NCI-H748 treated with DMSO at 0.1 percent for 48 hours (cell line): ENCODE measurements at regions not wholly inside any gene's neighbourhood (a gene's known extent, or its start where the extent isn't known, plus 50 kb on each side); places are given as distances from the start of the nearest gene placed in this dataset.
"Not testable (repeated sequence)": the region's sequence is repeated elsewhere in the genome, so short reads cannot be mapped to it uniquely, and the experiment has no call there.

Experiments
- DNase-seq: peaks from one replicate; lab custom pipeline; 2025; lab: John Stamatoyannopoulos, UW

DNA sequence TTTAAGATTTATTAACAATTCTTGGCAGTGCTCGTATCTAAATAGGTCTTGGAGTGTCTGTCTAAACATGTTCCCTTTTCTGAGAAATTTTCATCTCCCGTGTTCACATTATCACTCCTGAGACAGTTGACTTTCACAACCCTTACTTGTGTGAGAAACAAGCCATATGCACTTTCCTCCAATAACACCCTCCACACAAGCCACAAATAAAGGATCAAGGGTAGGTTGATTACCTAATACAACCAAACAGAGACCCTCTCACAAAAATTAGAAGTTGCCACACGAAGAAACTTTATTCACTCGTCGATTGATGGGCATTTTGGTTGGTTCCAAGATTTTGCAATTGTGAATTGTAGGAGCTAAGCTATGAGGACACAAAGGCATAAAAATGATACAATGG lies 763.9 kb downstream of the TRAM1L1 start:
- DNase-seq = no peak

DNA sequence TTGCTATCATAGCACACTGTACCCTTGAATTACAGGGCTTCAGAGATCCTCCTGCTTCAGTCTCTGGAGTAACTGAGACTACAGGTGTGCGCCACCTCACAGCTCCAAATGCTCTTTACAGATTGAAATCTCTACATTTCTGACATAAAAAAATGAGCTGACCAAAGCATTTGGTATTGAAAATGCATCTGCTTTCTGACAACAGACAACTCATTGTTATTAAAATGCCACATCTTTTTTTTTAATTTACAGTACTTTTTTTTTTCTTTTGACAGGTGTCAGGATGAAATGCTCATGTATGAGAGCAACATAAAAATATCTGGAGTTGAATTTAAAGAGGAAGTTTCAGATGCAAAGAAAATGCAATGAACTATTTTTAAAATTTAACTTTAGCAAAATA lies 764.5 kb downstream of the TRAM1L1 start:
- DNase-seq = no peak

DNA sequence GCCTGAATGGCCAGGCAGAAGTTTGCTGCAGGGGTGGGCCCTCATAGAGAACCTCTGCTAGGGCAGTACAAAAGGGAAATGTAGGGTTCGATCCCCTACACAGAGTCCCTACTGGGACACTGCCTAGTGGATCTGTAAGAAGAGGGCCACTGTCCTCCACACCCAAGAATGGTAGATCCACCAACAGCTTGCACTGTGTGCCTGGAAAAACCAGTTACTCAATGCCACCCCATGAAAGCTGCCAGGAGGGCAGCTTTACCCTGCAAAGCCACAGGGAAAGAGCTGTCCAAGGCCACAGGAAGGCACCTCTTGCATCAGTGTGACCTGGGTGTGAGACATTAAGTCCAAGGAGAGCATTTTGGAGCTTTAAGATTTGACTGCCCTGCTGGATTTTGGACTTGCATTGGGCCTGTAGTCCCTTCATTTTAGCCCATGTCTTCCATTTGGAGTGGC lies 781.6 kb downstream of the TRAM1L1 start:
- DNase-seq = no peak

DNA sequence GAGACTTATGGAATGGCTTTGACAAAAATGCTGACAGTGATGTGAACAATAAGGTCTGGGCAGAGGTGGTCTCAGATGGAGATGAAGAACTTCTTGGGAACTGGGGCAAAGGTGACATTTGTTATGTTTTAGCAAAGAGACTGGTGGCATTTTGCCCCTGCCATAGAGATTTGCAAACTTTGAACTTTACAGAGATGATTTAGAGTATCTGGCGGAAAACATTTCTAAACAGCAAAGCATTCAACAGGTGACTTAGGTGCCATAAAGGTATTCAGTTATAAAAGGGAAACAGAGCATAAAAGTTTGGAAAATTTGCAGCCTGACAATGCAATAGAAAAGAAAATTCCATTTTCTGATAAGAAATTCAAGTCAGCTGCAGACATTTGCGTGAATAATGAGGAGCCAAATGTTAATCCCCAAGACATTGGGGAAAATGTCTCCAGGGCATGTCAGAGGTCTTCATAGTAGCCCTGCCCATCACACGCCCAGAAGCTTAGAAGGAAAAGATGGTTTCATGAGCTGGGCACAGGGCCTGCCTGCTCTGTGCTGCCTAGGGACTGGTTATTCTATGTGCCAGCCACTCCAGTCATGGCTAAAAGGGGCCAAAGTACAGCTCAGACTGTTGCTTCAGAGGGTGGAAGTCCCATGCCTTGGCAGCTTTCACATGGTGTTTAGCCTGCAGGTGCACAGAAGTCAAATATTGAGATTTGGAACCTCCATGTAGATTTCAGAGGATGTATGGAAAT lies 782.2 kb downstream of the TRAM1L1 start:
- DNase-seq = no peak

DNA sequence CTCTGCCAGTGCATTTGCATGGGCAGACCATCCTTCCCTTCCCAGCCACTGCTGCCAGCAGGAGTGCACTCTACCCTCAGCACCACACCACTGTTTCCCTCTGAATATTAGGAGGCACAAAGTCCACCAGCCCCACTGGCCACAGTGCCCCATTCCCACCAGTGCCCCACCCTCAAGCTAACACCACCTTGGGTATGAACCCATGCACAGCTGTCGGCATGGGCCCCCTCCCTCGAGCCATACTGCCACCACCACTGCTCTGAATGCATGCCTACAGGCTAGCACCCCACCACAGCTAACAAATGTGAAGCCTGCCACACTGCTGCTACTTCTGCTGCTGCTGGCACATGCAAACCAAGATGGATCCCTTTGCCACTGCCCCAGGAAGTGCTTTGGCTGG lies 810.4 kb downstream of the TRAM1L1 start:
- no peak for DNase-seq

DNA sequence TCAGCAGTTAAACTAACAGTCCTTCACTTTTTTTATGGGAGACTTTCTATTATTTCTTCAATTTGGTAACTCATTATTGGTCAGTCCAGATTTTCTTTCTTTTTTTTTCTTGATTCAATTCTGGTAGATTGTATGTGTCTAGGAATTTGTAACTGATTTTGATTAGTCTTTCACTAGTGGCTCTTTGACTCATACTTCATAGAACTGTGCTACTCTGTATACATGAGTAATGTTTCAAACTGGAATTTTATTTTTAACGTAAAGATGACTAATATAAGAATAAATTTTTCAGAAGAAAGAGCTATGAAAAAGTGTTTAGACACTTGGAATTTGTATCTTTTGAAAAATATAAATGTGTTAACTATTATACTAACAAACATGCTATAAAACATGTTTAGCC lies 813.0 kb downstream of the TRAM1L1 start:
- no peak for DNase-seq

DNA sequence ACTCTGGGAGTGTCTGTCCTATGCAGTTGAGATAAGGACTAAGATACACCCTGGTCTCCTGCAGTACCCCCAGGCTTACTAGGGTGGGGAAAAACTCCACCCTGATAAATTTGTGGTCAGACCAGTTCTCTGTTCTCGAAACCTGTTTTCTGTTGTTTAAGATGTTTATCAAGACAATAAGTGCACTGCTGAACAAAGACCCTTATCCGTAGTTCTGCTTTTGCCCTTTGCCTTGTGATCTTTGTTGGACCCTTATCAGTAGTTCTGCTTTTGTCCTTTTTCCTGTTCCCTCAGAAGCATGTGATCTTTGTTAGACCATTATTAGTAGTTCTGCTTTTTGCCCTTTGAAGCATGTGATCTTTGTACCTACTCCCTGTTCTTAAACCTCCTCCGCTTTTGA lies 824.4 kb downstream of the TRAM1L1 start:
- not testable (repeated sequence) for DNase-seq

DNA sequence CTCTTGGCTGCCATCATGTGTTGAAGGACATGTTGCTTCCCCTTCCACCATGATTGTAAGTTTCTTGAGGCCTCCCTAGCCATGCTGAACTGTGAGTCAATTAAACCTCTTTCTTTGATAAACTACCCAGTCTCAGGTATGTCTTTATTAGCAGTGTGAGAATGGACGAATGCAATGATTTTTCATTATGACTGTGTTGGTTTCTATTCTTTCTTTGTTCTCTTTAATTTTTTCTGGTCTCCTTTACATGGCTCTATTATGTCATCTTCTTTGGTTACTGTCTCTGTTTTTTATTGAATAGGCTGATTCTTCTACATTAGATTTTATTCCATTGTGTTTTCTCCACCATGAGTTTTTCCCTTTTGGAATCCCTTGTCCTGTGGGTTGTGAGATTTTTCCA lies 840.6 kb downstream of the TRAM1L1 start:
- no peak for DNase-seq

DNA sequence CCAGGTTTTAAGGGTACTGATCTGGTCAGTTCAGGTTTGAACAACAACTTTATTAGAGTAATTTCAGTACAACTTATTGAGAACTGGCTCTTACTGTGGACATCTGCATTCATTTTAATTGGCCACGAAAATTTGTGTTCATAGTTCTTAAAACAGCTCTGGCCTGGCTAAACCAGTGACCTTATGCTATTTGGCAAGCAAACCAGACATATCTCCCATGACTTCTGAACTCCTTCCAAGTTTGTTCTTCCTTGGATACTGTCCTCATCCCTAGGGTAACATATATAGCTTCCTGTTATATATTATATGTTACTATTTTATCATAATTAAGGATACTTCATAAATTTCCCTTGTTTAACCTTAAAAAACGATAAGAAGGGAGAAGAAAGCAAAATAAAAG lies 841.9 kb downstream of the TRAM1L1 start:
- DNase-seq = no peak

DNA sequence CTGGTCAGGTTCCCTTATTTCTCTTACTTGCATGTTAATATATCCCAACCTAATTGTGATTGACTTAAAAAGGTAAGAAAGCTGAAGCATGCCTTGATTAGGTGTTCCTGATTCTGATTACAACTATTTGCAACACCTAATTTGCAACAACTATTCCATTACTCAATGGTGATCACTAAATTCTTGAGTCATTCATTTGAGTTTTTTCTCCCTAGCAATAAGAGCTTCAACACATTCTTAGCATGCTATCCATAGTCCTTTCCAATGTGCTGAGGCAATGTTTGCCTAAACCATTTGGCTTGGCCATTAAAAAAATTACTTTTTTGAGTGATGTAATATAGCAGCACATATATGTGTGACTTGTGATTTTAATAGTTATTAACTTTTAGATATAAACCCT lies 851.4 kb downstream of the TRAM1L1 start:
- no peak for DNase-seq

DNA sequence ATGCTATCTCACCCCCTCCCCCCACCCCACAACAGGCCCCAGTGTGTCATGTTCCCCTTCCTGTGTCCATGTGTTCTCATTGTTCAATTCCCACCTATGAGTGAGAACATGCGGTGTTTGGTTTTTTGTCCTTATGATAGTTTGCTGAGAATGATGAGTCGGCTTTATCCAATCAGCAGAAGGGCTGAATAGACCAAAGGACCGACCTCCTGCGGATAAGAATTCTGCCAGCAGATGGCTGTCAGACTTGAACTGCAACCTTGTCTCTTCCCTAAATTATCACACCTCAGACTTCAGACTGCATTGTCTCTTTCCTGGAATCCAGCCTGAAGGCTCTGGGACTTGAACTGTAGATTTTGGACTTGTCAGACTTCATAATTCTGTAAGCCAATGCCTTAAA lies 853.4 kb downstream of the TRAM1L1 start:
- DNase-seq = not testable (repeated sequence)

DNA sequence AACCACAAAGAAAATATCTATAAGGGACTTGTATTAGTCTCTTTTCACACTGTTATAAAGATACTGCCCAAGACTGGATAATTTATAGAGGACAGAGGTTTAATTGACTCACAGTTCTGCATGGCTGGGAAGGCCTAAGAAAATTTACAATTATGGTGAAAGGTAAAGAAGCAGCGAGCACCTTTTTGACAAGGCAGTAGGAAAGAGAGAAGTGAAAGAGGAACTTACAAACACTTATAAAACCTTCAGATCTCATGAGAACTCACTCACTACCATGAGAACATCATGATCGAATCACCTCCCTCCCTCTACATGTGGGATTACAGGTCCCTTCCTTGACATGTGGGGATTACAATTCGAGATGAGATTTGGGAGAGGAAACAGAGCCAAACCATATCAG lies 856.0 kb downstream of the TRAM1L1 start:
- DNase-seq = no peak

DNA sequence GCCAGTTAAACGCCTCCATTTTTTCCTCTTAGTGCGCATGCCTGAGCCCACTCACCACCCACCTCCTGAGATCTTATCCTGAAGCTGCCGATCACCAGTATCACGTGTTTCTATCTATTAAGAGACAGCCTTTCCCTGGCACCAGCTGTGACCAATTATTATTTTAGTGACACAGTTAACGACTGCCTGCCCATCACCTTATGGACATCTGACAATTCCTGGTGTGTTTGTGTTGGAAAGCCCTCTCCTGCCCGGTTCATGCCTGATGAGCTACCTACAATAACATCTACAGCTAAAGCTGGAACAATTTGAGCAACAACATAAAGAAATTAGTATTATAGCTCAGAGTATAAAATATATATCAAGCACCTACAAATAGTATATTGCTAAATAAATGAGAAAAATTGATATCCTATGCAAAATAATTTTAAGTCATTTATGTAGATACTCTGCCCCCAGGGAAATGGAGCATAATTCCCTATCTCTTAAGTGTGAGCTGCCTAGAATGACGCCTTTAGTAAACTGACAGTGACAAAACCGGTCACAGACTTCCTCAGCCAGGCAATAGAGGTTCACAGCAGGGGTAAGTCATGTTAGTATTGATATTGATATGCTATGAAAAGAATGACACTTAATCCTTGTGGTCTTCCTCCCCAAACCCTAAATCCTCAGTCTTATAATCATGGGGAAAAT lies 862.2 kb downstream of the TRAM1L1 start:
- DNase-seq = no peak

DNA sequence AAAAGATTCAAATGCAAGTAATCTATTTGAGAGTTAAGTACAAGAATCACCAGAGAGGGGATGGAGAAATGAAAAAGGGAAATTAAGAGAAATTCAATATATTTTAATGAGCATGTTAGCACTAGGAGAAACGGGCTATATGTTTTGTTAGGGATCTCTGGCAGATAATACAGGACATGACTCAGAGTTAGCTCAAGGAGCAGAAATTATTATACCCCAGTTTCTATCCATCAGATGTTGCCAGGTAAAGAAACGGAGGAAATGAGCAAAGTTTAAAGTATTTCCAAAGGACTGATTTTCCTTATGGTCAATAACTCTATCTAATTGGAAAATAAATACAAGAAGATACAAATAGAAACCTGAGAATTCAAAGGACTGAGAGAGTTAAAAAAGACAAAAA lies 867.6 kb downstream of the TRAM1L1 start:
- DNase-seq = no peak

DNA sequence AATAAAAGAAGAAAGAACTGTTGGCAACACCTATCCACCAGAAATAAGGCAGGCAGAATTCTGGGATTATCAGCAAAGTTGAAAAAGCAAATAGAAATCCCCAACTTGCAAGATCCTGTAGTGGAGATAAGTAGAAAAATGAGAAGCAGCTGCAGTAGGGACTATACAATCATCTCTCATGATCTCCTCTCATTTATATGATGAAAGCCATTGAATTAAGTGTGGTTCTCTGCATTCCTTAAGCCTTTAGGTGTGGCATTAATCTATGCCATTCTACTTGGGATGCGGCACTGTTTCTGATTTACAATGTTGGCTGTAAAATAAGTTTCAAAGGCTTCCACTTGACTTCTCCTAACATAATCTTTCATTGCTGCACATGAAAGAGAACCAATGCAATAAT lies 869.8 kb downstream of the TRAM1L1 start:
- no peak for DNase-seq

DNA sequence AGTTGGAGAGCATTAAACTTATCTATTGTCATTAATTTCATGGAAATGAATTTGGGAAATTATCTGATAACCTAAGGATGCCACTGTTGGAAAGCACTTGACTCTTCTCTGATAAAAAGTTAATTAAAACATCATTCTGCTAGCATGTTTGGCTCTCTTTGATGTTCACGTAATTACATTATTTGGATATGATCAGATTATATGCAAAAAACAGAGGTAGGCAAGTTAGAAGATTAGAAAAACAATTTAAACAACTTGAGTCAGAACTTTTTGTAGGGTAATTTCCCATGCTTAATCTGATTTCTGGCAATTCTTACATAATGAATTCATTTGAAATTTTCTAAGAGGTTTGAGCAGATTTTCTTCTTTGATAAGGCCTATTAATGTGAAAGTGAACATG lies 882.9 kb downstream of the TRAM1L1 start:
- DNase-seq = no peak

DNA sequence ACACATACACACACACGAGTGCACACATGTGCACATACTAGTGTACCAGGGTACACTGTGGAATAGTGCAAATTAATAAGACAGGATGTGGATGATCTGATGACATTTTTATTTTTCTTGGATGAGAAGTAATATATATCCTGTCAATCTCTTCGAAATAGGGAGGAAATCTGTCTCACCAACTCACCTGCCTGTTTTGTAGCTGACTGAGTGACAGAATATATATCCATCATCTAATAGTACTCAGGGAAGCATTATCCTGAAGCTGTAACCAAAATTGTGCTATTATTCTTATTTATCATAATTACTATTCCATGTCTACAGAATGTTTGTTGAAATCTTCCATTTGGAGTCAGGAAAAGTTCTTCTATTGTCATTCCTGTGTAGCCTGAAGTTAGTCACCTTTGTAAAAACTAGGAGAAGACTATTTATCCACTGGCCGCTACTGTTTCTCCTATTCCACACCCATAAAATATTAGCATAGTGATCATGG lies 888.0 kb downstream of the TRAM1L1 start:
- DNase-seq = no peak

DNA sequence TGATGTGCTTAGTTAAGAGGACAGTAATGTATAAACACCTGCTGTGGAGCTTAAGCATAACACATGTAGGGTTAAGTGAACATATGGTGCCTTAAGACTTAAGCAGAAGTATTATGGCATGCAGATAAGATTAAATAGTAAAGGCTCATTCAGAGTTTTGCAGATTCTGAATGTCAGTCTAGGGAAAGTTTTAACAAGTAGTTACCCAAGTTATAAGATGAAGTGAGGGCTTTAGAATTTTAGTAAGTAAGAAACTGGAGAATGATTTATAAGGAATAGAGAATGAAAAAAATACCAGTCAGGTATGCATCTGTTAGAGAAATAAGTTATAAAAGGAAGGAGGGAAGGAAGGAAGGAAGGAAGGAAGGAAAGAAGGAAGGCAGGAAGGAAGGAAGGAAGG lies 902.1 kb downstream of the TRAM1L1 start:
- DNase-seq = no peak

DNA sequence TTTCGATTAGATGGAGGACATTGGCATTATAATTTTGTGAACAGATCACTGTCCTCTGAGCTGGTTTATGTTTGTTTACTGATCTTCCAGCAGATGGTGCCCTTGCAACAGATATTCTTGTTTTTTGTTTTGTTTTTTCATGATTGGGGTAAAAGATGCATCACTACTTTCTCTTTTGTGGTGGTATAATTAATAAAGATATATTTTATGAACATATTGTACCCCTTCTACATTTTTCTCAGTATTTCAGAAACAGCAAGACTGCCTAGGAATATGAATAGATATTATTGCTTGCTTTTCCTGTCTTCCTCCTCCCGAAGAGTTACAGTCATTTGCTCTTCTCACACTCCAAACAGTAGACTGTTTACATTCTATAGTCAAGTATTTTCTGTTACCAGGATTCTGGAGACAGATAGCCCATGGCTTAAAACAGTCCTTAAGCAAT lies 905.2 kb downstream of the TRAM1L1 start:
- peak; percentile 42 for DNase-seq

DNA sequence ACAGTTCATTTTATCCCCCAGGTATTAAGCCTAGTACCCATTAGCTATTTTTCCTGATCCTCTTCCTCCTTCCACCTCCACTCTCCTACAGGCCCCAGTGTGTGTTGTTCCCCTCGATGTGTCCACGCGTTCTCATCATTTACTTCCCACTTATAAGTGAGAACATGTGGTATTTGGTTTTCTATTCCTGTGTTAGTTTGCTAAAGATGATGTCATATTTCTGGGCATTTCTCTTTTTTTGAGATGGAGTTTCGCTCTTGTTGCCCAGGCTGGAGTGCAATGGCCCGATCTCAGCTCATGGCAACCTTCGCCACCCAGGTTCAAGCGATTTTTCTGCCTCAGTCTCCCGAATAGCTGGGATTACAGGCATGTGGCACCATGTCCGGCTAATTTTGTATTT lies 934.0 kb downstream of the TRAM1L1 start:
- DNase-seq = not testable (repeated sequence)

DNA sequence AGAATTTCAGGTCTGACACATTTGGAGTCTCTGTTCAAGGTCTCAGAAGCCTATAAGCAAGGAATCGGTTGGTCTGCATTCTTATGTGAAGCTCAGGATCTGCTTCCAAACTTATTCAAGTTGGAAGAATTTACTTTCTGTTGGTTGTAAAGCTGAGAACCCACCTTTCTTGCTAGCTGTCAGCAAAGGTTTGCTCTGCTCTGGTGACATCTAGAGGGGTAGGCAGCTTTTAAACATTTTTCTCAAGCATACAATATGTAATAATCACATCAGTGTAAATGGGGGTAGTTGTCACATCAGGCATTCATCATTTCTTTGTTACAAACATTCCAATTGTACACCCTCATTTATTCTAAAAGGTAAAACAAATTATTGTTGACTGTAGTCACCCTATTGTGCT lies 935.2 kb downstream of the TRAM1L1 start:
- DNase-seq = no peak

DNA sequence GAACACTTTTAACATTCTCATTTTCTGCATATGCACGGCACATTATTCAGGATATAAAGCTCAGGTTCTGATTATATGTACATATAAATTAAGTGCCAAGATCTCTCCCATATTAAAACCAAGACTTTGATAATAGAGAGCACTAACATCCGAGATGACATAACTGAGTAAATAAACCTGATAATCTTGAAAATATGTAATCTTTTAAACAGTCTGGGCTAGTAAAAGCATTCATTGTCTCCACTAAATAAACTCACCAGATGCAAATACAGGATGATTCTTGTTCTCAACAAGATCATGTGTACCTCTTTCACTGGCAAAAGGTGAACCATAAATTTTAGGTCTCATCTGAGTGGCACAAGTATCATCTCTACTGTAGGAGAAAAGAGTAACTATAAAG lies 942.2 kb downstream of the TRAM1L1 start:
- no peak for DNase-seq

DNA sequence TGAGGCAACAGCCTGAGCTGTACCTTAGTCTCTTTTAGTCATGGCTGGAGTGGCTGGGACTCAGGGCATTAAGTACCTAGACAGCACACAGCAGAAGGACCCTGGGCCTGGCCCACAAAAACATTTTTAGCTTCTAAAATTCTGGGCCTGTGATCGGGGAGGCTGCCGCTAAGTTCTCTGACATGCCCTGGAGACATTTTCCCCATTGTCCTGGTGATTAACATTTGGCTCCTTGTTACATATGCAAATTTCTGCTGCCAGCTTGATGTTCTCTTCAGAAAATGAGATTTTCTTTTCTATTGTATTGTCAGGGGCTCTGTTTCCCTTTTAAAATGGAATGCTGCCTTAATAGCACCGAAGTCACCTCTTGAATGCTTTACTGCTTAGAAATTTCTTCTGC lies 952.4 kb downstream of the TRAM1L1 start:
- no peak for DNase-seq

DNA sequence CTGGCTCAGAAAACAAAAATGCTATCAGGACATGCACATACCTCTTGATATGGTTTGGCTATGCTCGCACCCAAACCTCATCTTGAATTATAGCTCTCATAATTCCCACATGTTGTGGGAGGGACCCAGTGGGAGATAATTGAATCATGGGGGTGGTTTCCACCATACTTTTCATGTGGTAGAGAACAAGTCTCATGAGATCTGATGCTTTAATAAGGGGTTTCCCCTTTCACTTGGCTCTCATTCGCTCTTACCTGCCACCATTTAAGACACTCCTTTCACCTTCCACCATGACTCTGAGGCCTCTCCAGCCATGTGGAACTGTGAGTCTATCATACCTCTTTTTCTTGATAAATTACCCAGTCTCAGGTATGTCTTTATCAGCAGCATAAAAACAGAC lies 958.6 kb downstream of the TRAM1L1 start:
- DNase-seq = no peak
